ENCODE measurements at regions not wholly inside any gene's neighbourhood (a gene's known extent, or its start where the extent isn't known, plus 50 kb on each side); places are given as distances from the start of the nearest gene placed in this dataset.

DNA sequence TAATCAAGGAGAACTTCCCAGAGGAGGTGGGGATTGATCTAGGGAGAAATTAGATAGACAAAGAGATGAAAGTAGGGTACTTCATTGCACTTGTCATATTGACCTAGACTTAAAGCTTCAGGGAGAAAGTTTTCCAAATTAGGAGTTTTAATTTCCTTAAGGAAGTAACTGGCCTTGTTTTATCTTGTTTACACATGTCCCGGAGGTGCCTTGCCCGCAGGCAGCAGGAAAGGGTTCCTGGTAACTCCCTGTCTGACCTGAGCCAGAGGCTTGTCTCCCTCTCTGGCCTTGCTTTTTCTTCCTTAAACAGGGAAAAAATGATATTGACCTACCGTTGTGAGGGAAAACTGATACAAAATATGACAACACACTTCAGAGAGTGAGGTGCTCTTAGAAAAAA, 181.6 kb downstream of the EVX1 start:
- H3K27ac ChIP-seq, result no peak overlapping the region
- no peak overlapping the region for H3K4me3 ChIP-seq
- no peaks in the 10 kb centered on the region for H3K9me2 ChIP-seq (ENCODE audit: insufficient read depth)
- no peaks in the 10 kb centered on the region for H3K79me2 ChIP-seq (ENCODE audit: insufficient read depth)
- no peaks in the 10 kb centered on the region for H3K27me3 ChIP-seq (replicated peaks; ENCODE audit: insufficient read depth)
- in situ Hi-C loops (cut with MboI), result no loop called here
- no peaks in the 10 kb centered on the region for H4K20me1 ChIP-seq (ENCODE audit: insufficient read depth)
- no peak overlapping the region for H2AFZ ChIP-seq
- H3K4me1 ChIP-seq (ENCODE audit: insufficient read depth), result no peaks in the 10 kb centered on the region
- DNase-seq, result no peak
- no peaks in the 10 kb centered on the region for H3K36me3 ChIP-seq (ENCODE audit: low read depth)
- no peaks in the 10 kb centered on the region for H3K9me3 ChIP-seq (ENCODE audit: low read depth)
- H3K4me2 ChIP-seq (ENCODE audit: unreplicated experiment), result no peak overlapping the region
- 75 to 83% methylated on average over 3 of the region's 3 CpGs for WGBS, 2 experiments (ENCODE audit: low coverage in 1 of 2, low lambda C conversion rate in 2 of 2, missing lambda C conversion rate in 2 of 2)
- no peak for TF ChIP-seq EZH2 (IDR thresholded peaks at IDR 0.05; ENCODE audit: insufficient read depth, poor library complexity, severe bottlenecking)
- no peak for TF ChIP-seq EZH2phosphoT487 (IDR thresholded peaks at IDR 0.05; ENCODE audit: insufficient read depth, low read depth)
- no peak overlapping the region for H3K9ac ChIP-seq
- no peaks in the 10 kb centered on the region for H3F3A ChIP-seq (ENCODE audit: insufficient read depth)

DNA sequence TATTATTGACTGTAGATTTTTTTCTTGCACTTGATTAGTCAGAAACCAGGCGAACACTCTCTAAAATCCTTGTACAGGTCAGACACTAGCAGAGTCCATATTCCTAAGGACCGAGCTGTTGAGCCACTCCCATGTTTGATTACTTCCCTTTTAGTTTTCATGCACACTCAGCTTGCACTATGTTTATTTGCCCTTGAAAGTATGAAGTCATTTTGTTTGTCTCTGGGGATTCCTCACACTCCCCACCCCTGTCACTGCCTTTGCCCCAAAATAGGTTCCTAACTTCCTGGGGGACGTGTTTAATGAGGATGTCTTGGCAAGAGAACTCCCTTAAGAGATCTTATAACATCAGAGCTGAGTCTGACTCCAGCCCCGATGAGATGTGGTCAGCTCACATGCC, 182.1 kb downstream of the EVX1 start:
- no peaks in the 10 kb centered on the region for H3K9me2 ChIP-seq (ENCODE audit: insufficient read depth)
- H2AFZ ChIP-seq, result no peak overlapping the region
- H3K4me2 ChIP-seq (ENCODE audit: unreplicated experiment), result no peak overlapping the region
- no peak overlapping the region for H3K9ac ChIP-seq
- H3F3A ChIP-seq (ENCODE audit: insufficient read depth), result no peaks in the 10 kb centered on the region
- TF ChIP-seq EZH2 (IDR thresholded peaks at IDR 0.05; ENCODE audit: insufficient read depth, poor library complexity, severe bottlenecking) (no peak), EZH2phosphoT487 (IDR thresholded peaks at IDR 0.05; ENCODE audit: insufficient read depth, low read depth) (no peak)
- no peaks in the 10 kb centered on the region for H3K9me3 ChIP-seq (ENCODE audit: low read depth)
- no peaks in the 10 kb centered on the region for H3K4me1 ChIP-seq (ENCODE audit: insufficient read depth)
- H4K20me1 ChIP-seq (ENCODE audit: insufficient read depth), result no peaks in the 10 kb centered on the region
- H3K27me3 ChIP-seq (replicated peaks; ENCODE audit: insufficient read depth), result no peaks in the 10 kb centered on the region
- no peak for DNase-seq
- no peaks in the 10 kb centered on the region for H3K36me3 ChIP-seq (ENCODE audit: low read depth)
- 33 to 37% methylated on average over 4 of the region's 4 CpGs for WGBS, 2 experiments (ENCODE audit: low coverage in 1 of 2, low lambda C conversion rate in 2 of 2, missing lambda C conversion rate in 2 of 2)
- in situ Hi-C loops (cut with MboI), result no loop called here
- H3K27ac ChIP-seq, result no peak overlapping the region
- H3K79me2 ChIP-seq (ENCODE audit: insufficient read depth), result no peaks in the 10 kb centered on the region
- no peak overlapping the region for H3K4me3 ChIP-seq

DNA sequence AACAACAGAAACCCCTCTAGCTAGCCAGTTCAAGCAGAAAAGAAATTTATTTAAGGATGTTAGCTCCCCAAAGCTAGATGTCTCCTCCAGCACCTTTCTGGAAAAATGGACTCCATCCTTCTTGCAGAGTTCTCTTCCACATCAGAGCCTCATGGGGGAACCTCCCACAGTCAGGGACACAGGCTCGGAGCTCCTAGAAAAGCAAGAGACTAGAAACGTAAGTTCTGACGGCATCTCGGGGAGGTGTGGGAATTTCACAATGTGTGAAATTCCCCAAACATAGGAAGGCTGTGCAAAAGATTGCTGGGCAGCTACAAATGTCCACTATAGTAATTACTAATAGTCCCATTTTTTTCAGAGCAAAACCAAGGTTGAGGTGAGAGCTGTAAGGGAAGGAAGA, 184.8 kb downstream of the EVX1 start:
- WGBS, 2 experiments (ENCODE audit: low coverage in 1 of 2, low lambda C conversion rate in 2 of 2, missing lambda C conversion rate in 2 of 2), result 73 to 84% methylated on average over 4 of the region's 4 CpGs
- Histone ChIP-seq H3K27ac (no peak overlapping the region), H3K9me3 (ENCODE audit: low read depth) (no peaks in the 10 kb centered on the region), H3K4me3 (no peak overlapping the region), H3K9ac (no peak overlapping the region), H3K79me2 (ENCODE audit: insufficient read depth) (no peaks in the 10 kb centered on the region), H3K27me3 (replicated peaks; ENCODE audit: insufficient read depth) (no peaks in the 10 kb centered on the region), H3F3A (ENCODE audit: insufficient read depth) (no peaks in the 10 kb centered on the region), H2AFZ (no peak overlapping the region), H3K4me1 (ENCODE audit: insufficient read depth) (no peaks in the 10 kb centered on the region), H3K4me2 (ENCODE audit: unreplicated experiment) (no peak overlapping the region), H4K20me1 (ENCODE audit: insufficient read depth) (no peaks in the 10 kb centered on the region), H3K36me3 (ENCODE audit: low read depth) (no peaks in the 10 kb centered on the region), H3K9me2 (ENCODE audit: insufficient read depth) (no peaks in the 10 kb centered on the region)
- TF ChIP-seq EZH2 (IDR thresholded peaks at IDR 0.05; ENCODE audit: insufficient read depth, poor library complexity, severe bottlenecking) (no peak), EZH2phosphoT487 (IDR thresholded peaks at IDR 0.05; ENCODE audit: insufficient read depth, low read depth) (no peak)
- DNase-seq, result no peak
- in situ Hi-C loops (cut with MboI), result no loop called here

DNA sequence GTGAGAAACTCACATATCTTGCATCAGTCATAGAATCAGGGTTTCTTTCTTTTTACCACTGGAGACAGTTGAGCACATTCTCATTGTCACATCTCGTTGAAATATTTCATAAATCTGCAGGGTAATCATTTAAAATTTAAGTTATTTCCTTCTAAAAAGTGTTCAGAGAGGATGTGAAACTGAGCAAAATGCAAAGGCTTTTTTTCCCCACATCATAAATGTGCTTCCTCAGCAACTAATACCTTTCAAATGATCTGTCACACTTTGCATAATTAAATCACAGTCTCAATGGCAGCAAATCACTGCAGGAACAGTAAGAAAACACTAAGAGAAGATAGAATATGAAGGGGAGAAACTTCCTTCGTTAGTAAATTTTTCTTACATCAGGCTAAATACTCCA, 187.5 kb downstream of the EVX1 start:
- no peak overlapping the region for H3K4me3 ChIP-seq
- TF ChIP-seq EZH2phosphoT487 (IDR thresholded peaks at IDR 0.05; ENCODE audit: insufficient read depth, low read depth) (no peak), EZH2 (IDR thresholded peaks at IDR 0.05; ENCODE audit: insufficient read depth, poor library complexity, severe bottlenecking) (no peak)
- no peak overlapping the region for H3K4me2 ChIP-seq (ENCODE audit: unreplicated experiment)
- H3K9me3 ChIP-seq (ENCODE audit: low read depth), result no peaks in the 10 kb centered on the region
- H3K9ac ChIP-seq, result no peak overlapping the region
- no peaks in the 10 kb centered on the region for H3K36me3 ChIP-seq (ENCODE audit: low read depth)
- no peak overlapping the region for H3K27ac ChIP-seq
- no peaks in the 10 kb centered on the region for H4K20me1 ChIP-seq (ENCODE audit: insufficient read depth)
- peaks cover 3% of the 10 kb centered on the region; the same call in 1 of the 2 replicates for H3K4me1 ChIP-seq (ENCODE audit: insufficient read depth)
- no peaks in the 10 kb centered on the region for H3K9me2 ChIP-seq (ENCODE audit: insufficient read depth)
- H3K27me3 ChIP-seq (replicated peaks; ENCODE audit: insufficient read depth), result no peaks in the 10 kb centered on the region
- DNase-seq, result no peak
- H3F3A ChIP-seq (ENCODE audit: insufficient read depth), result no peaks in the 10 kb centered on the region
- 22 to 36% methylated on average over 2 of the region's 2 CpGs for WGBS, 2 experiments (ENCODE audit: low coverage in 1 of 2, low lambda C conversion rate in 2 of 2, missing lambda C conversion rate in 2 of 2)
- H3K79me2 ChIP-seq (ENCODE audit: insufficient read depth), result no peaks in the 10 kb centered on the region
- no peak overlapping the region for H2AFZ ChIP-seq
- in situ Hi-C loops (cut with MboI), result no loop called here

DNA sequence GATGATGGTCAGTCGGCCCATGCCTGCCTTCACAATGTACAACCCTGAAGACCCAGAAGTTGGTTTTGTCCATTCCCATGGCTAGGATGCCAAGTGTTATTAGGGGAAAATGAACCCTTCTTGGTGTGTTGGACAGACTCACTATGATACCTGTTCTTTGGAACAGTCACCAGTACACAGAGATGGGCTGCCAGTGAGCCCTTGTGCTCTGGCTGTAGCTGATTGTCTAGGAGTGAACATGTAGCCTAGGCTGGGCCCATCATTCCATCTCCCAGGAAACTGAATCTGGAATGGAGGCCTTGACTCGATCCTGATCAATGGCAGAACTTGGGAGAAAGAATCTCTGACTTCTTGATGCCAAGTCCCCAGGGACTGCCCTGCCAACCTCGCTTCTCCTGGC, 188.9 kb downstream of the EVX1 start:
- in situ Hi-C loops (cut with MboI), result no loop called here
- peaks cover 5% of the 10 kb centered on the region; the same call in 1 of the 2 replicates for H3K4me1 ChIP-seq (ENCODE audit: insufficient read depth)
- no peak for DNase-seq
- H4K20me1 ChIP-seq (ENCODE audit: insufficient read depth), result no peaks in the 10 kb centered on the region
- no peaks in the 10 kb centered on the region for H3K9me3 ChIP-seq (ENCODE audit: low read depth)
- no peaks in the 10 kb centered on the region for H3K79me2 ChIP-seq (ENCODE audit: insufficient read depth)
- H3K36me3 ChIP-seq (ENCODE audit: low read depth), result no peaks in the 10 kb centered on the region
- H3K4me3 ChIP-seq, result no peak overlapping the region
- WGBS, 2 experiments (ENCODE audit: low coverage in 1 of 2, low lambda C conversion rate in 2 of 2, missing lambda C conversion rate in 2 of 2), result 67 to 77% methylated on average over 3 of the region's 3 CpGs
- no peaks in the 10 kb centered on the region for H3K27me3 ChIP-seq (replicated peaks; ENCODE audit: insufficient read depth)
- no peaks in the 10 kb centered on the region for H3F3A ChIP-seq (ENCODE audit: insufficient read depth)
- H3K9ac ChIP-seq, result no peak overlapping the region
- no peak overlapping the region for H3K4me2 ChIP-seq (ENCODE audit: unreplicated experiment)
- TF ChIP-seq EZH2phosphoT487 (IDR thresholded peaks at IDR 0.05; ENCODE audit: insufficient read depth, low read depth), result no peak
- no peak for TF ChIP-seq EZH2 (IDR thresholded peaks at IDR 0.05; ENCODE audit: insufficient read depth, poor library complexity, severe bottlenecking)
- no peaks in the 10 kb centered on the region for H3K9me2 ChIP-seq (ENCODE audit: insufficient read depth)
- H3K27ac ChIP-seq, result no peak overlapping the region
- H2AFZ ChIP-seq, result no peak overlapping the region

Measured in GM23248 (cell line).